NOMO-1 treated with DMSO at 0.1 percent for 48 hours (cell line): ENCODE measurements at regions not wholly inside any gene's neighbourhood (a gene's known extent, or its start where the extent isn't known, plus 50 kb on each side); places are given as distances from the start of the nearest gene placed in this dataset.
"Not testable (repeated sequence)": the region's sequence is repeated elsewhere in the genome, so short reads cannot be mapped to it uniquely, and the experiment has no call there.

ENCODE experiments used
- DNase-seq: peaks from one replicate; lab custom pipeline; 2025; ENCODE audit not compliant: unreplicated experiment; lab: John Stamatoyannopoulos, UW

DNA sequence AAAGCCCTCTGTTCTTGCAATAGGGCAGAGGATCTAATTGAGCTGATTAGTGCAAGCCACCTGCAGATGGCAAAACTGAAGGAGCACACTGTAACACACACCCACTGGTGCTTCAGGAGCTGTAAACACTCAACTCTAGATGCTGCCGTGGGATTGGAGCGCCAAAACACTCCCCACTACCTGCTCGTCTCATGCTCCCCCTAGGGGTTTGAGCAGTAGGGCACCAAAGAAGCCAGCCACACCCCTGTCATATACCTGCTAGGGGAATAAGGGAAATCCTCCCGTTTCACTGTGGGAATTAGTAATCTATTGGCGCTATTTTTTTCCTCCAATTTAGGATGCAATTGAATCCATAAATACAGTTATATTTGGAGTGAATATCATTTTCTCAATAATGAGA is 360.2 kb downstream of the GLUD2 start:
- DNase-seq: no peak

DNA sequence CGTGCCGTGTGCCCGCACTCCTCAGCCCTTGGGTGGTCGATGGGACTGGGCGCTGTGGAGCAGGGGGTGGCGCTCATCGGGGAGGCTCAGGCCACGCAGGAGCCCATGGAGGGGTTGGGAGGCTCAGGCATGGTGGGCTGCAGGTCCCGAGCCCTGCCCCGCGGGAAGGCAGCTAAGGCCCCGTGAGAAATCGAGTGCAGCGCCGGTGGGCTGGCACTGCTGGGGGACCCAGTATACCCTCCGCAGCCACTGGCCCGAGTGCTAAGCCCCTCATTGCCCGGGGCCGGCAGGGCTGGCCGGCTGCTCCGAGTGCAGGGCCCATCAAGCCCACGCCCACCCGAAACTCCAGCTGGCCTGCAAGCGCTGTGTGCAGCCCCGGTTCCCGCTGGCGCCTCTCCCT is 384.1 kb downstream of the GLUD2 start:
- DNase-seq: not testable (repeated sequence)

GRCh38 chrX:121433289-121433688 is 385.9 kb downstream of the GLUD2 start:
- DNase-seq: no peak

- DNase-seq: not testable (repeated sequence)
Observed at GRCh38 chrX:121437666-121438065, 390.3 kb downstream of the GLUD2 start.

DNA sequence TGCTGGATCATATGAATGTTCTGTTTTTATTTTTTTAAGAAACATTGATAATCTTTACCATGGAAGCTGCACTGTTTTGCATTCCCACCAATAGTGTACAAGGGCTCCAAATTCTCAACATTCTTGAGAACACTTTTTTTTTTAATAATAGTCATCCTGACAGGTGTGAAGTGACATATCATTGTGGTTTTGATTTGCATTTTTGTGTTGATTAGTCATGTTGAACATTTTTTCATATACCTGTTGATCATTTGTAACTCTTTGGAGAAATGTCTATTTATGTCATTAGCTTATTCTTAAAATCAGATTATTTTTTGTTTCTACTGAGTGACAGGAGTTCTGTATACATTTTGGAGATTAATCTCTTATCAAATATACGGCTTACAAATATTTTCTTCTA is 408.5 kb downstream of the GLUD2 start:
- no peak for DNase-seq

GRCh38 chrX:121456315-121456714 is 408.9 kb downstream of the GLUD2 start:
- DNase-seq: no peak

DNA sequence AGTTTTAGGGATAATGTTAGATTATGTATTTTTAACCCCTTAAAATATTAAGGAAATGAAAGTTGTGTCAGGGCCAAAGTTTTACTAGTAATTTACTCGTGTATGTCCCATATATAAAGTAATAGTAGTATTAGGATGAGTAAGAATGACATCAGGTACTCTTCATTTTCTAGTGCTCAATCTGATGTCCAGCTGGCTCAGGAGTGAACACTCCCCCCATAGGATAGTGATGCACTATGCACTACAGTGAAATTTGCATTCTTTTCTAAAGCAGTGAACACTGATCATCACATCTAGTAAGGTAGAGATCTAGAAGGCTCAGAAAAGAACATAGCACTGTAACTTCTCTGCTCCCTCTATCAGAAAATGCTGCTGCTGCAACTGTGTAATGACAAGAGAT is 409.7 kb downstream of the GLUD2 start:
- no peak for DNase-seq

- no peak for DNase-seq
Observed at GRCh38 chrX:121479406-121479805, 432.0 kb downstream of the GLUD2 start.

DNA sequence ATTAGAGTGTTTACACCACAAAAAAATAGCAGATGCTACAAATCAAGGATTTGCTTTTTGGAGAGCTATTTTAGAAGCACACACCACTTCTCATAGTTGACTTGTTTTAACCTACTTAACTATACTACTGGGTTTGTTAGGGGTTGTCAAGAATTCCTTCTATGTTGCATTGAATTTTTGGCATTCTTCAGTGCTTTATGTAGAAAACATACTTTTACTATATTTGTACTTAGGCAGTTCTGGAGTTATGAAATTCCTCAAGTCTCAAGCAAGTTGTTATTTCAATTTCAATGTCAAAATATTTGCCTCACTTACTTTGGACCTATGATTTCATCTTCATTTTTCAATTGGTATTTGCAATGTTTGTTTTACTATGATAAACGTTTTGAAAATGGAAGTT is 449.6 kb downstream of the GLUD2 start:
- DNase-seq: no peak

DNA sequence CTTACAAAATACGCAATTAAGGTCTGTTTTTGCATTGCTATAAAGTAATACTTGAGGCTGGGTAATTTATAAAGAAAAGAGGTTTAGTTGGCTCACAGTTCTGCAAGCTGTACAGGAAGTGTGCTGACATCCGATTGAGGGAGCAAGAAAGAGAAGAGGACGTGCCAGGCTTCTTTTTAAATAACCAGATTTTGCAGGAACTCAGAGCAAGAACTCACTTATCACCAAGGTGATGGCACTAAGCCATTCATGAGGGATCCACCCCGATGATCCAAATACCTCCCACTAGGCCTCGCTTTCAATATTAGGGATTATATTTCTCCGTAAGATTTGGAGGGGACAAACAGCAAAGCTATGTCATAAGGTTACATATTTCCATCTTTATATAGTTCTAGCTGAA is 456.7 kb downstream of the GLUD2 start:
- peak; percentile 48 for DNase-seq

GRCh38 chrX:121546317-121546716 is 498.9 kb downstream of the GLUD2 start:
- DNase-seq: no peak

DNA sequence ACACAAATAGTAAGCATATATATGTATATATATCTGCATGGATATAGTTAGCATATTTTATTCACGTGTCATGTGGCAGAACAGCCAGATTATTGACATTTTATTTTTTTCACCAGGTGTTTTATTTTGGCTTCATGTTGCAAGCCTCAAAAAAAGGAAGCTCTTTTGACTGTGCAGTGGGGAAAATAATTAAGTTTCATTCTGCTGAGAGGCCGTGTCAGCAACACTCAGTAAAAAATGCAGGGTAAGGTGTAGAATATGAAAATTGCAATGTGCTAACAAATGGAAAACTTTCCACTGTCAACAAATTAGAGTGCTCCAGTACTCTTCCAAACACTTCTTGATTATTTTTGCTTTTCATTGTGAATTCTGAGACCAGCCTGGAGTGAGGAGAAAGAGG is 511.5 kb downstream of the GLUD2 start:
- DNase-seq: peak; percentile 26

DNA sequence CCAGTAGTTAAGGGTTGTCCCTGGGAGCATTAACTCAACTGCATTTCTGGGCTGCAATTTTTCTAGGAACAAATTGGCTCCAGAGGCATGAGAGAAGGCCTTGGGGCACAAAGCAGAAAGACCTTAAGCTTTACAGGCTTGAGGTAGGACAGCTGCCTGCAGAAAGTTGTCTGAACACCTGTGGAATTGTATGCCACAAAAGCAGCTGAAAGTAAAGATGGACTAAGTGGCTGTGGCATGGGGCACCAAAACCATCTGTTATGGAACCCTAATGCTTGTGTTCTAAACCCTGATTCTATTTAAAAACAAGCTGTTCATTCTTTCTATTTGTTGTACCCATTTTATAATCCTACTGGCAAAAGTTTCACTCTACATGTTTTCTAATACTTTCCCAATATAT is 515.2 kb downstream of the GLUD2 start:
- no peak for DNase-seq

GRCh38 chrX:121569609-121570008 is 522.2 kb downstream of the GLUD2 start:
- no peak for DNase-seq

DNA sequence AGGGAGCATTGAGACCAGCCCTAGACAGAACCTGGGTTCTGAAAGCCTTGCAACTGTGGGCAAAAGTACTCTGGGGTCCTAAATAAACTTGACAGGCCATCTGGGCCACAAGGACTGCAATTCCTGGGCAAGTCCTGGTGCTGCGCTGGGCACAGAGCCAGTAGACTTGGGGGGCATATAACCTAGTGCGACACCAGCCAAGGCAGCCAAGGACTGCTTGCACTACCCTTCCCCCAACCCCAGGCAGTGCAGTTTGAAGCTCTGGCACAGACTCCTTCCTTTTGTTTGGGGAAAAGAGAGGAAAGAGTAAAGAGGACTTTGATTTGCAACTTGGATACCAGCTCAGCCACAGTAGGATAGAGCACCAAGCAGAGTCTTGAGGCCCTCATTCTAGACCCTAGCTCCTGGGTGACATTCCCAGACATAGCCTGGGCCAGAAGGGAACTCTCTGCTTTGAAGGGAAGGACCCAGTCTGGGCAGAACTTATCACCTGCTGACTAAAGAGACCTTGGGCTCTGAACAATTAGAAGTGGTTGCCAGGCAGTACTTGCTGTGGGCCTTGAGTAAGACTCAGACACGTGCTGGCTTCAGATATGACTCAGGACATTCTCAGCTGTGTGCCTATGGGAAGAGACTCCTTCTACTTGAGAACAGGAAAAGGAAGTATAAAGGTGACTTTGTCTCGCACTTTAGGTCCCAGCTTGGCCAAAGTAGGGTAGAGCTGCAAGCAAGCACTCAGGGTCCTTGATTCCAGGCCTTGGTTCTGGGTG is 522.8 kb downstream of the GLUD2 start:
- no peak for DNase-seq

DNA sequence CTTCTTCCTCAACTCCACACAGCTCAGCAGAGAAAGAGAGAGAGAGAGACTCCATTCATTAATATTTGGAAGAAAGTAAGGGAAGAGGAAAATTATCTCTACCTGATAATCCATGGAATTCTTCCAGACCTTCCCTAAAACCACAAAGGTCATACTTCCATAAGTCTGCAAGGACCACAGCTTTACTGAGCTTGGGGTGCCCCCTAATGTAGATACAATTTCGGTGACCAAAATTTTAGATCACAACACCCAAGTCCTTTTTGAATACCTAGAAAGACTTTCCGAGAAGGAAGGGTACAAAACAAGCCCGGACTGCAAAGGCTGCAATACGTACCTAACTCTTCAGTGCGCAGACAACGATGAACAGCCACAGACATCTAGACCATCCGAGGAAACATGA is 523.9 kb downstream of the GLUD2 start:
- no peak for DNase-seq

DNA sequence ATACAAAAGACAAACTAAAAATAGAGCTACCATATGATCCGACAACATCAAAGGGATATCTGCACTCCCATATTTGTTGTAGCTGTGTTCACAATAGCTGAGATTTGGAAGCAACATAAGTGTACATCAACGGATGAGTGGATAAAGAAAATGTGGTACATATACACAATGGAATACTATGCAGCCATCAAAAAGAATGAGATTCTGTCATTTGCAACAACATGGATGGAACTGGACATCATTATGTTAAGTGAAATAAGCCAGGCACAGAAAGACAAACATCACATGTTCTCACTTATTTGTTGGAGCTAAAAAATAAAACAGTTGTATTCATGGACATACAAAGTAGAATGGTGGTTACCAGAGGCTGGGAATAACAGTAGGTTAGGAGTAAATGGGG is 527.0 kb downstream of the GLUD2 start:
- not testable (repeated sequence) for DNase-seq

DNA sequence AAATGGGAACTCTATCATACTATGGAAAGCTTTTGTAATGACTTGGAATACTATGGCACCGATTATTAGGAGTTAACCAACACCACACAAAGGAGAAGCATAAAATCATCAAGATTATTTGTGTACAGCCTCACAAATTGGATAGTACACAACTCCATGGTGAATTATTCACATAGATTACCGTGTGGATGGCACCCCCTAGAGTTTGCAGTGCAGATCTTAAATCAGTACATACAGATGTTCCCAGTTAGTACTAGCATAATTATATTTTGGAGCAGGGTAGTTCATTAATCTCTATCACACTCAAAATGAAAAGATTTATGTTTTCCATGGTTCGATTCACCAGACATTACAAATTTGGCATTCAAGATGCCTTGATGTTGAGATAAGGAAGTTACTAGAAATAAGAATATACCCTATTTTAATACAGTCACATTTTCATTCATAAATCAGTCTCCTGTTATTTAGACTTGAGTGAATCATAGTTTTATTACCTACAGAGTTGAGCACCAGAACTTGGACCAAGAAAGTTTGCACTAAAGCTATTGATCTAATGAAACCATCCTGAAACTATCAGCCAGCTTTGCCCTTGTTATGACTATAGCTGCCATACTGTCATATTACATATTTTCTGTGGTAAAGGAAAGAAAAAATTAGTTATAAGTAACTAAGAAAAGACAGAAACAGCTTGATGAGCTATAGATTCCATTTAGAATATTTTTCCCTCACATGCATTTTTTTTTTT is 531.8 kb downstream of the GLUD2 start:
- peak; percentile 29 for DNase-seq

GRCh38 chrX:121581885-121582284 is 534.5 kb downstream of the GLUD2 start:
- DNase-seq: no peak

DNA sequence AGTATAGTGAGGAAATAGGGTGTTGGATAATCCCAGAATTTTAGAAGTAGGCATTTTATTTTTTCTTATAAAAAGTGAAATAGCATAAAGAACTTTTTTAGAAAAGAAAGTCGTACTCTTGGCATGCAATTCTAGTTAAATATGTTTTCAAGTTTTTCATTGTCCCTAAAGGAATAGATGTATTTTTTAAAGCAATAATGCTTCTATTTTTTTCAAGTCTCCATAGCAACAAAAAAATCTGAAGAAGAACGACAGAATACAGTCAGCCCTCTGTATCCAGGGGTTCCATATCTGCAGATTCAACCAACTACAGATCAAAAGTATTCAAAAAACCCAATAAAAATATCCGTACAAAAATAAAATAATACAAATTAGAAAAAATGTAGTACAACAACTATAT is 538.2 kb downstream of the GLUD2 start:
- DNase-seq: no peak

- no peak for DNase-seq
Observed at GRCh38 chrX:121592884-121593283, 545.5 kb downstream of the GLUD2 start.

DNA sequence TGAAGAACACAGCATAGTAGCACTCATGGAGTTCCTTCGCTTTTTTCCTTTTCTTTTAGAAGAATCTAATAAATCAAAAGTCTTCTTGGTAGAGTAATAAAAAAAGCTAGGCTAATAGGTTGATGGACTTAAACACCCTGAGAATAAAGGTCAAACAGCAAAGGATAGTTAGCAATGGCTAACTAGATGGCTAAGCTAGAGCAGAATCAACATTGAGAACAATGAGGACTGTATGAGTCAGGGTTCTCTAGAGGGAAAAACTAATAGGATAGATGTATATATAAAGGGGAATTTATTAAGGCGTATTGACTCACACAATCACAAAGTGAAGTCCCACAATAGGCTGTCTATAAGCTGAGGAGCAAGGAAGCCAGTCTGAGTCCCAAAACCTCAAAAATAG is 550.9 kb downstream of the GLUD2 start:
- no peak for DNase-seq

GRCh38 chrX:121635141-121635540 is 587.7 kb downstream of the GLUD2 start:
- no peak for DNase-seq
